ENCODE measurements at regions not wholly inside any gene's neighbourhood (a gene's known extent, or its start where the extent isn't known, plus 50 kb on each side); places are given as distances from the start of the nearest gene placed in this dataset.
A peak's percentile ranks its signal among the peaks of the same experiment; 100 is the strongest.

DNA sequence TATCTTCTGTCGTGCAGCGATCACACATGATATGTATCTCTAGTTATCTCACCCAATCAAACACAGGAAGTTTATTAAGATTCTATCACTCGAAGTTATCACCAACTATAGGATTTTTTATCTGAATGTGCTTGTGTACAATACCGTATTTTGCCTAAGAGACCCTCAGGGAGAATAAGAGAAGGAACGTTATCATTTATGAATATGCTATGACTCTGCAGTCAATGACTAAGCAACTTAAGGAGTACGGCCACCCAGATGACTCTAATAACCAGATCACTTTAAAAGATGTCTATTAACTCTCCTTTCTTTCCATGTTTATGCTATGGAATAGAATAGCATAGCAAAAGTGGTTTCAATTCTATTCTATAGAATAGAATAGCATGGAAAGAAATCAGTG is 486.4 kb downstream of the BCL11B start:
- H3K27ac Mint-ChIP-seq, result no peak overlapping the region
- peaks cover 0 to 19% (median 2%) of the 10 kb centered on the region in 3 donors for H3K9me3 Mint-ChIP-seq
- no peak overlapping the region for H3K4me3 Mint-ChIP-seq
- peaks cover 1% of the 10 kb centered on the region for H3K36me3 Mint-ChIP-seq
- H3K4me1 Mint-ChIP-seq, result no peaks in the 10 kb centered on the region
- no peaks in the 10 kb centered on the region for H3K27me3 Mint-ChIP-seq

DNA sequence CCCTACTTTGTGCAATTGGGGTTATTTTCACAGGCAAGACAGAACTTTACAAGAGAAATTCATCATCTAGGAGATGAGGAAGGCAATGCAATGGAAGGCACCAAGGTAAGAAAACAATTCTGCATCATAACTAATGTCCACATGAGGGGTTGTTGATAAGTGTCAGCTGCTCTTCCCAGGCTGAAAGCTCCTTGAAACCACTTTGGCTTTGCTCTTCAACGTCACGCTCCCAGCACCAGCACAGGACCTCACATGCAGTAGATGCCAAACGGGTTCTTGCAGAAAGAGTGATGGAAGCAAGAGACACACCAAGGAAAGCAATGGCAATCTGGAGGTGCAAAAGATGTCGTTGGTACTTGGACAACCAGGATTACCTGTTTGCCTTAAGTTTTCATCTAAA is 485.5 kb downstream of the BCL11B start:
- peaks cover 2 to 22% (median 2%) of the 10 kb centered on the region in 3 donors for H3K9me3 Mint-ChIP-seq
- no peak overlapping the region for H3K4me3 Mint-ChIP-seq
- no peaks in the 10 kb centered on the region for H3K27me3 Mint-ChIP-seq
- H3K4me1 Mint-ChIP-seq, result no peaks in the 10 kb centered on the region
- peaks cover 1% of the 10 kb centered on the region for H3K36me3 Mint-ChIP-seq
- no peak overlapping the region for H3K27ac Mint-ChIP-seq

DNA sequence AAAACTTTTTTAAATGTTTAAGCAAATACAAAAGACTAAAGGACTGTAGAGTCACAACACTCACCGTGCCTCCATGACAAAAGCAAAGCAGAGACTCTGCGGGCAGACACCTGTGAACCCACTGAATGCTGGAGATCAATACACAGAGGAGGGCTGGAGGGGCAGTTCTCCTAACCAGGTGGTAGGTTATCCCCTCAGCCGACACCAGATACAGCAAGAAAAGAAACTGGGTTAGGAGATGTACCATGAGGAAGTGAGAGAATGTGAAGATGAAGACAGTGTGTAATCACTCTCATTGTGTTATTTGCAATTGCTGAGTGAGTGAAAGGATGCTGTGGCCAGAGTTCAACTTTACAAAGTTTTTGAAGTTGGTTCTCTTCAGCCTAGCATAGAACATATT is 480.3 kb downstream of the BCL11B start:
- Mint-ChIP-seq H3K4me1 (no peaks in the 10 kb centered on the region), H3K36me3 (peaks cover 1% of the 10 kb centered on the region), H3K4me3 (peak overlapping the region in 1 of 4 donors; percentile 39)

DNA sequence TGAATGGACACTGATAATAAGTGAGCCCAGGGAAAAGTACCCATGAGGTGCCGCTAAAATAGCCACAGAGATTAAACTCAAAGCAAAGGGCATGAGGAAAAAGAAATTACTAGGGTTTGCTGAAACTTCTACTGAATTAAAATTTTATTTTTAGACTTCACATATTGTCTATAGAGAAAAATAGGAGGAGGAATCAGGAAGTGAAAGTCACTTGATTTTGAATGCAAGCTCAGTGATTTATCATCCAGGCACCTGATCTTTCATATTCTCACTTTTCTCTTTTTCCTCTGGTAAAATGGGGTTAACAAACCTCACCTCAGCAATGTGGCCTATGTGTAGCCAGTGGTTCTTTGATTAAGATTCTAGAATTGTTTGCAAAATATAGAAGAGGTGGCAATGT is 479.8 kb downstream of the BCL11B start:
- Mint-ChIP-seq H3K27me3 (no peaks in the 10 kb centered on the region), H3K4me1 (no peaks in the 10 kb centered on the region), H3K27ac (no peak overlapping the region), H3K36me3 (peaks cover 4% of the 10 kb centered on the region), H3K4me3 (no peak overlapping the region), H3K9me3 (peaks cover 2 to 15% (median 6%) of the 10 kb centered on the region in 3 donors)

More for the DNA sequence above, 480.3 kb downstream of the BCL11B start:
- no peaks in the 10 kb centered on the region for H3K27me3 Mint-ChIP-seq
- H3K27ac Mint-ChIP-seq, result no peak overlapping the region
- peaks cover 2 to 15% (median 4%) of the 10 kb centered on the region in 3 donors for H3K9me3 Mint-ChIP-seq

DNA sequence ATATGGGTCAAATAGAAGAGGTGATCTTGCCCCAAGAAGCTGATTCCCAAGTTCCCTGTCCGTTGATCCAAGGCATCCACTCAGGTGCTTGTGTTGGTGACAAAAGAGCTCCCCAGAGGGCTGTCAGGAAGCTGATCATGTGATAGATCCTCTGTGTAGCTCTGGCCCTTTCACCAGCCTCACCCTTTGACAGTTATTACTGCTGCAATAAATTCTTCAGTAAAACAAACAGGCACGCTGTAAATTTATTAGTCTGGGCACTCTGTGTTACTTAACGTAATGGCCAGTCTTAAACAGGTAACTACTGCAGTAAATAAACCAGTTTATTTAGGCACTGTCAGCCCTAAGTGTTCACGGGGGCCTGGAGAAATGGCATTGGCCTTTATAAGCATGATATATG is 473.9 kb downstream of the BCL11B start:
- no peaks in the 10 kb centered on the region for H3K4me1 Mint-ChIP-seq
- H3K9me3 Mint-ChIP-seq, result peaks cover 0 to 12% (median 4%) of the 10 kb centered on the region in 3 donors
- H3K4me3 Mint-ChIP-seq, result no peak overlapping the region
- H3K36me3 Mint-ChIP-seq, result peaks cover 3% of the 10 kb centered on the region
- H3K27me3 Mint-ChIP-seq, result no peaks in the 10 kb centered on the region
- no peak overlapping the region for H3K27ac Mint-ChIP-seq

DNA sequence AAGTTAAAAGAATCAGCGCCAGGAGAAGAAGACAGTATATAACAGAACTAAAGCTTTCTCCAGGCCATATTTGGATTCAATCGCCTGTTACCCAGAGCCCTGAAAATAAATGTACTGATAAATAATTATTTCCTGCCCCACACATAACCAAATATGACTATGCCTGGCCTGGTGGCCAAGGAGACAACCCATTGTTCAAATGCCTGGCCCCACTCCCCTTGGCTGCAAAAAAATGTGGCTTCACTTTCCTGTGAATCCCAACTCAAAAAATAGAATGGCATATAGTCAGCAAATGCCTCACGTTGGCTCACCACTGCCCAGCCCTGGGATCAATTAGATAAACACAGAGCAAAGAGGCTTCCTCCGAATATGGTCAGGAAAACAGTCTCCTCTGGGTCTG is 472.1 kb downstream of the BCL11B start:
- Mint-ChIP-seq H3K9me3 (peaks cover 2 to 12% (median 4%) of the 10 kb centered on the region in 3 donors), H3K4me3 (no peak overlapping the region), H3K27me3 (no peaks in the 10 kb centered on the region), H3K27ac (no peak overlapping the region), H3K4me1 (peaks cover 0 to 2% (median 0%) of the 10 kb centered on the region in 3 donors), H3K36me3 (peaks cover 3% of the 10 kb centered on the region)

DNA sequence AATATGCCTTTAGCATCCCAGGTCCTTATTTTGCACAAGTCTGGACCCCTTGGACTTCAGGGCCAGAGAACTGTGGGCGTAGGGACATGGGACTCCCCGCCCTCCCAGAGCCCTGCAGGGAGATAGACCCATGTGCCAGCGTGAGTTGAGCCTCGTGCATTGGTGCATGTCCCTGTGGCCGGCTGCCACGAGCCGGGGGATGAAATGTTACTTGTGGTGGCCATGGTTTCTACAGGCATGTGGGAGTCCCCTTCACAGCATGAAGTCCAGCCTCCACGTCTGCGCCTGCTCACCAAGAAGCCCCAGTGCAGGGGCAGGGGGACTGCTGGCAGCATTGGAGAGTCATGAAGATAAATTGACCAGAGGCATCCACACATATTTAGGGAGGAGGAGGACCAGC is 470.0 kb downstream of the BCL11B start:
- Mint-ChIP-seq H3K27ac (no peak overlapping the region), H3K9me3 (peaks cover 0 to 8% (median 4%) of the 10 kb centered on the region in 3 donors), H3K4me3 (no peak overlapping the region), H3K27me3 (no peaks in the 10 kb centered on the region), H3K4me1 (peaks cover 0 to 2% (median 0%) of the 10 kb centered on the region in 3 donors), H3K36me3 (no peaks in the 10 kb centered on the region)

DNA sequence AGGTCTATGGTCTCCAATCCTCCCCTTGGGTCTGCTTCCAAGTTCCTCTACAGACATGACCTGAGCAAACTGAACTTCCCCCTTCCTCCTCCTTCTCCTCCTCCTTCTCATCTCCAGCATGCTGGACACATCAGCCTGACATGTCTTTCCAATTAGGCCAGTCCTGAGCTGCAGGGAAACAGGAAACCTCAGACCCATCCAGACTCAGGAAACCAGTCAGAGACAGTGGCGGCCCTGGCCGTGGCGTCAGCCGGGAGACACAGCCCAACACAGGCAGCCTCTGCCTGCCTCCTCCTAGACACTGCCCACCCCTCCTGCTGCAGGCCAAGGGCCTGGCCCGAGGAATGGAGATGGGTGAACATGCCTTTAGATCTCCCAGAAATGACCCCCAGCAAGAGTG is 468.8 kb downstream of the BCL11B start:
- H3K4me3 Mint-ChIP-seq, result no peak overlapping the region
- peaks cover 0 to 2% (median 0%) of the 10 kb centered on the region in 3 donors for H3K4me1 Mint-ChIP-seq
- H3K27me3 Mint-ChIP-seq, result no peaks in the 10 kb centered on the region
- H3K27ac Mint-ChIP-seq, result no peak overlapping the region
- H3K36me3 Mint-ChIP-seq, result peaks cover under 1% of the 10 kb centered on the region
- peaks cover 0 to 8% (median 4%) of the 10 kb centered on the region in 3 donors for H3K9me3 Mint-ChIP-seq

DNA sequence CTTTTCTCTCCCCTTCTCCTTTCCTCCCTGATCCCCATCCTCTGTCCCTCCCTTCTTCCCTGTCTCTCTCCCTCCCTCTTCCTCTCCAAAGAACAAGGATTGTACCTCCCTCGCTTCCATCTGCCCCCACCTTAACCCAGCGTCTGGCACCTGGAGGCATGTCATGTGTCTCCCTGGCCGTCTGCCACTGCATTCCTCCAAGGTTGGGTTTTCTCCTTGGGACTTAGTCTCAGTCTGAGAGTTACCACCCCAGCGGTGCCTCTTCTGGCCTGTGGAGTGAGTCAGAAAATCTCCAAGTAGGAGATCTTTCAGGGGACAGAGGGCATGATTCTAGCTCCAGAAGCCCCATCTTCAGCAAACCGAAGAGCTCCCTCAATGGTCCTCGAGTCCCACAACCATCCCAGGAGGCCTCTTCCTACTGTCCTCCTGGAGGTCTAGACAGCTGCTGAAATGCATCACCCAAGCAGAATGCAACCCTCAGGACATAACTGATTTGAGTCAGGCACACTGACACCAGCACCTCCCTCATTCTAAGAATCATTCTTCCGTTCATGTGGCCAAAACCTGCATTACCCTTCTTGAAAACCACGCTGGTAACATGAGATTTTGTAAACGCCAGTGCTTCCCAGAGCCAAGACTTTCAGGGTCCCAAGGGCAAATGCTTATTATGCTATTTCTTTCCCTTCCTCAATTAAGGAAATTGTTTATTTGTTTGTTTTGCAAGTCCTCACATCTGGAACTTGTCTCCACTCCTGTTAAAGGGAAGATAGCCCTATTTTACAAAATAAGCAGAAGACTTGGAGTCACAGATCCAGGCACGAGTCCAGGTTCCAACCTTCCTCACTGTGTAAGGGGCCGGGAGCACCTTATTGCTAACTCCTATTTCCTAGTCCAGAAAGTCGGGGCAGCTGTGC is 463.2 kb downstream of the BCL11B start:
- H3K9me3 Mint-ChIP-seq, result peaks cover 0 to 12% (median 4%) of the 10 kb centered on the region in 3 donors
- H3K4me3 Mint-ChIP-seq, result no peak overlapping the region
- H3K4me1 Mint-ChIP-seq, result peaks cover 0 to 2% (median 0%) of the 10 kb centered on the region in 3 donors
- H3K36me3 Mint-ChIP-seq, result peaks cover 1% of the 10 kb centered on the region
- H3K27me3 Mint-ChIP-seq, result no peaks in the 10 kb centered on the region
- no peak overlapping the region for H3K27ac Mint-ChIP-seq

DNA sequence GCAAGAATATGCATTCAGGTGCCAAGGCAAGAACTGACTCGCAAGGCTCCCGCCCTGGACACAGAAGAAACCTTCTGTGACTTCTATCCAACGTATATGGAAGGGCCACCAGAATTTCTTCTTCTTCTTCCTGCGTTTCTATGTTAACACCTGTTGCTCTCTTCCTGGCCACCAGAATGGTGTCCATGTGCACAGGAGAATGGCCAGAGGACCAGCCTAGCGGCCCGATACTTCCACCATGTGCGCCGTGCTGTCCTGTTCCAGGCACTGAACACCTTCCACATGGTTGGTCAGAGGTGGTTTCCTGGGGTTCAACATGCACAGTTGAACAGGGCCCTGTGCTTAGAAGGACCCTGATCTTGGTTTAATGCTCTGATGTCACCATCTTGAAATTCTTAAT is 455.8 kb downstream of the BCL11B start:
- H3K27ac Mint-ChIP-seq, result no peak overlapping the region

DNA sequence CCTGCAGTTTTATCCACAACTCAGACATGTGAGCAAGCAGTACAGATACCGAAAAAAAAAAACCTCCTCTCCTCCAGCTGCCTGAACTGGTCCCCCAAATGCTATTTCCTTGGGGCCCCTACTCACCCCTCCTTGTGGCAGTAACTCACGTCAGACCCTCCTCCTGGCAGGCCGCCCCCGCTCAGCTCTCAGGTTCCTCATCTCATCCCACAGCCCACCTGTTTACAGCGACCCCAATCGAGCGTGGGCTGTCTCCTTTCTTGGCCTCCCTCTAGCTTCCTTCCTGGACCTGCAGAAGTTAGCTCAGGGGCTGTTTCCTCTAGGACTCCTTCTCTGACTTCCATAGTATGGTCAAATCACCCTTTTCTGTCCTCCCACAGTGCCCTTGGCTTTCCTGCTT is 455.3 kb downstream of the BCL11B start:
- no peaks in the 10 kb centered on the region for H3K36me3 Mint-ChIP-seq
- H3K4me3 Mint-ChIP-seq, result no peak overlapping the region
- no peaks in the 10 kb centered on the region for H3K27me3 Mint-ChIP-seq
- no peak overlapping the region for H3K27ac Mint-ChIP-seq
- no peaks in the 10 kb centered on the region for H3K4me1 Mint-ChIP-seq
- H3K9me3 Mint-ChIP-seq, result peaks cover 2 to 10% (median 6%) of the 10 kb centered on the region in 3 donors

More for the DNA sequence above, 455.8 kb downstream of the BCL11B start:
- Mint-ChIP-seq H3K27me3 (no peaks in the 10 kb centered on the region), H3K36me3 (no peaks in the 10 kb centered on the region), H3K9me3 (peaks cover 2 to 10% (median 6%) of the 10 kb centered on the region in 3 donors), H3K4me3 (no peak overlapping the region), H3K4me1 (no peaks in the 10 kb centered on the region)

DNA sequence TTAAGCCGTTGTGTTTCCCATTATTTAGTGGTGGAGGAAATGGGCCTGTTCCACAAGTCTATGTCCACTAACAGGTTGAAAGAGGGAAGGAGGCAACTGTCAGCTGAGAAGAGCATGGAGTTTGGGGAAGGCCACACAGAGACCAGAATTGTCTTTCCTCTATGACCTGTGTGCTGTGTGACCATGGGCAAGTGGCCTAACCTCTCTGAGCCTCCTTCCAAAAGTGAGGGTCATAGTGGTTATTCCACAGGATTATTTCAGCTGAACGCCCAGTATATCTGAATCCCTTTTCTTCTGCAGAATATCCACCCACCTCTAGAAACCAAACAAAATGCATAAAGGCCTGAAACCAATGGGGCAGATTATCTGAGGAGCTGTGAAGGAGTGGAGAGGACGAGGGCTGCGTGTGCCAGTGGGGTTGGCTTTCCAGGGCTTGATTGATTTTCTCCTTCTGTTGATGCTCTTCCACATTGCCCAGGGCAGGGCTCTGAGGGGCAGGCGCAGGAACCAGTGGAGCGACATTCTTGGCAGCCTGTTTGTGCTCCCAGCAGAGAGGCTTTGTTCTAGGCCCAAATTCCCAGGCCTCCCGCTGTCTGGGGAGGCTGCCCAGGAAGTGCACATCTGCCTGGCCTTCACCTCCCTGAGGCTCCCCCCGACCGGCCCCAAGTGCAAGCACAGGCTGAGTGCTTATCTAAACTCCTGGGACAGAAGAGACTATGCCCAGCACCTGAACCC is 452.7 kb downstream of the BCL11B start:
- Mint-ChIP-seq H3K27me3 (no peaks in the 10 kb centered on the region), H3K27ac (no peak overlapping the region), H3K4me1 (no peaks in the 10 kb centered on the region), H3K4me3 (no peak overlapping the region), H3K9me3 (peaks cover 2 to 16% (median 10%) of the 10 kb centered on the region in 3 donors), H3K36me3 (no peaks in the 10 kb centered on the region)

DNA sequence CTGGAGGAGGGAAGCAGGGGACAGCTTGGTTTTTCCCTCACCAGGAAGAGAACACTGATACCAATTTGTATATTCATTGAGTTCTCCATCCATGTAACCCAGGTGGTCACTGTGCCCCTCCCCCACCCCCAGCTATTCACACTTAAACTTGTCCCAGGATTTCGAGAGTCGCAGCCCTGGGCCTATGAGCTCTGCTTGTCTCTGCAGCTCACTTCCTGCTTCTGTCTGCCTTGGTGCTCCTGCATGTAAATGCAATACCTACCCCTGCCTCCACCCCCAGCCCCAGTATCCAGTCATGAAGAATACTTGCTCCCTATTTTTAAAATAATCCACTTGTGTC is 452.2 kb downstream of the BCL11B start:
- H3K36me3 Mint-ChIP-seq, result no peaks in the 10 kb centered on the region
- peaks cover 2 to 19% (median 14%) of the 10 kb centered on the region in 3 donors for H3K9me3 Mint-ChIP-seq
- H3K27ac Mint-ChIP-seq, result no peak overlapping the region
- no peak overlapping the region for H3K4me3 Mint-ChIP-seq
- no peaks in the 10 kb centered on the region for H3K4me1 Mint-ChIP-seq
- no peaks in the 10 kb centered on the region for H3K27me3 Mint-ChIP-seq

DNA sequence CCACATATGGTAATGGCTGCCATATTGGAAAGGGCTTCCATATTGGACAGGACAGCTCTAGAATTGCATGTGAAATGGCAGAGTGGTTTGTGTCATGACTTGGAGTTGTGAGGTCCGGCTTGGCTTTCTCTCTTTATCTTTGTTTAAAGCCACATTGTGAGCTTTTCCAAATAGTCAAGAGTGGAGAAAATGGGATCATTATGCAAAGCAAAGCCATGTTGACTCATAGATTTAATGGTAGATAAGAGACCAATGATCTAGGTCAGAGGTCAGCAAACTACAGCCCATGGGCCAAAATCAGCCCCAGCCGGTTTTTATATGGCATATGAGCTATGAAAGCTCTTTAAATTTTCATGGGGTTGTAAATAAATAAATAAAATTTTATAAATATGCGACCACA is 449.1 kb downstream of the BCL11B start:
- Mint-ChIP-seq H3K27ac (no peak overlapping the region), H3K27me3 (no peaks in the 10 kb centered on the region), H3K4me3 (no peak overlapping the region), H3K9me3 (peaks cover 2 to 12% (median 10%) of the 10 kb centered on the region in 3 donors), H3K36me3 (no peaks in the 10 kb centered on the region), H3K4me1 (no peaks in the 10 kb centered on the region)

DNA sequence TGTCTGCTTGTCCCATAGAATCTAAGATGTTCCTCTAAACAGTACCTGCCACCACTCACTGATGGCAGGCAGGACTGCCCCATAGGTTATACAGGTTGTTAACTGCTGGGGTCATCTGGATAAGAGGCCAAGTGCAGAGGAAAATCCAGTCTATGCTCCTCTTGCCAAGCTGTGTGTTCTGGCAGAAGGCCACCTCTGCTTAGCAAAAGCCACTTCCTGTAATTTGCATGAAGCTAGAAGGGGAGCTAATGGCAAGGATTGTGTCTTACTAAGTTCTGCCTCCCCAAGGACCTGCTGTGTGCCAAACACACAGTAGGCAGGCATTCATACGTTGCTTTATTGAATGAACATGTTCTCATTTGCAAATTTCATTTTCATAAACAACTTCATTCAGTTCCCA is 445.4 kb downstream of the BCL11B start:
- Mint-ChIP-seq H3K9me3 (peaks cover 2 to 12% (median 8%) of the 10 kb centered on the region in 3 donors), H3K4me1 (no peaks in the 10 kb centered on the region), H3K27ac (no peak overlapping the region), H3K27me3 (no peaks in the 10 kb centered on the region), H3K36me3 (no peaks in the 10 kb centered on the region), H3K4me3 (no peak overlapping the region)
